ENCODE measurements at regions not wholly inside any gene's neighbourhood (a gene's known extent, or its start where the extent isn't known, plus 50 kb on each side); places are given as distances from the start of the nearest gene placed in this dataset. TPM values are rescaled to one million over a fixed set of nuclear protein-coding genes. Genes with fewer than 3 reads are reported as not detected.
"Not testable (repeated sequence)": the region's sequence is repeated elsewhere in the genome, so short reads cannot be mapped to it uniquely, and the experiment has no call there.

DNA sequence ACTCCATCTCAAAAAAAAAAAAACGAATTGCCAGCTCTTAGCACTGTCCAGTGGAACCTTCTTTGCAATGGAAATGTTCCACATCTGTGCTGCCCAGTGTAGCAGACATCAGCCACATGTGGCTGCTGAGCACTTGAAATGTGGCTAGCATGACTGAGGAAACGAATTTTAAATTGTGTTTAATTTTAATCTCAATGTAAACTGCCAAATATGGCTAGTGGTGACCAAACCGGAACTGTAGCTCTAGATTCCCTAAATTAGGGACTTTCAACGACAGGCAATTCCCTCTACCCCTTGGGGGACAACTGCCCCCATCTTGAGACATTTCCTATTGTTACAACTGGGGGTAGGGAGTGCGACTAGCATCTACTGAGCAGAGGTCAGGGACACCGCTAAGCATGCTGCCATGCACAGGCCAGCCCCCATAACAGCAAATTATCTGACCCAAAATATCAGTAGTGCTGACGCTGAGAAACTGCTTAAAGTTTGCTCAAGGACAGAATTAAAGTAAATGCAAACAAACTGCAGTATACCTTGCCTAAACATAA lies 52.4 kb upstream of the PDPR start:
- not testable (repeated sequence) for H3K4me2 ChIP-seq; H3K4me3 ChIP-seq; H3K27me3 ChIP-seq; H3K27me3 Mint-ChIP-seq (ENCODE audit: insufficient read depth, low read depth); H3K27ac Mint-ChIP-seq; H4K20me1 ChIP-seq (ENCODE audit: low read depth); H3K36me3 Mint-ChIP-seq; H3K9ac ChIP-seq; H3K4me3 Mint-ChIP-seq; H3K4me1 ChIP-seq; H3K9me3 Mint-ChIP-seq; H3K36me3 ChIP-seq; H2AFZ ChIP-seq (replicated peaks); H3F3A ChIP-seq (ENCODE audit: low read depth); H3K9me3 ChIP-seq (ENCODE audit: low read depth); DNase-seq (ENCODE audit: low spot score); H3K27ac ChIP-seq; H3K4me1 Mint-ChIP-seq
- peaks cover 51% of the 10 kb centered on the region for H3K79me2 ChIP-seq (ENCODE audit: low read depth)

DNA sequence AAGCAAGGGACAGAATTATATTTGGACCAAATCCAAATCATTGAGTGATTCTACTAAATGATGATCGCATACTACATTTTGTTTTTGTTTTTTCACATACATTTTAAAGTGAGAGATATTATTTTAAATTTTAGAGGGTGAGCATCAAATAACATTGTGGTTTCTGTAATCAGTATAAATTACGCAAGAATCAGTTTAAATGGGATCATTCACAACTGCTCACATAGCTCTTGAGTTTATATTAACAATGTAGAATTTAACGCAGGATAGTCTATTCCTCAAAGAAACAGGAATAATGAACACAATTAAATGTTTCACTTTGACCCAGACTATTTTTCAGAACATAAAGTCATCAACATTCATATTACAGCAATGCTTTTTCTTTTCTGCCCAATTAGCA lies 51.2 kb upstream of the PDPR start:
- not testable (repeated sequence) for H3K9me3 ChIP-seq (ENCODE audit: low read depth)

More for the DNA sequence above, 51.2 kb upstream of the PDPR start:
- not testable (repeated sequence) for H3K4me2 ChIP-seq; H3K27me3 ChIP-seq; H3K9ac ChIP-seq; H3K4me1 Mint-ChIP-seq; H3K36me3 Mint-ChIP-seq; H3K27ac ChIP-seq; H3K9me3 Mint-ChIP-seq; H3K4me1 ChIP-seq; H4K20me1 ChIP-seq (ENCODE audit: low read depth); DNase-seq (ENCODE audit: low spot score); H3K4me3 Mint-ChIP-seq; H3K36me3 ChIP-seq; H3K27ac Mint-ChIP-seq; H3F3A ChIP-seq (ENCODE audit: low read depth); H3K4me3 ChIP-seq; H3K27me3 Mint-ChIP-seq (ENCODE audit: insufficient read depth, low read depth); H2AFZ ChIP-seq (replicated peaks)
- H3K79me2 ChIP-seq (ENCODE audit: low read depth): peaks cover 45% of the 10 kb centered on the region

Small RNA genes lying in the stretch of these regions (microRNA-seq; reads per million reads assigned to microRNA genes)
- not detected for gene MIR1972-2

Small RNA genes lying in the stretch of these regions (small RNA-seq; reads per million reads assigned to genes)
- not detected for gene MIR1972-2
